OCI-LY3 (cell line): ENCODE measurements at regions not wholly inside any gene's neighbourhood (a gene's known extent, or its start where the extent isn't known, plus 50 kb on each side); places are given as distances from the start of the nearest gene placed in this dataset.
A peak's percentile ranks its signal among the peaks of the same experiment; 100 is the strongest.
"Not testable (repeated sequence)": the region's sequence is repeated elsewhere in the genome, so short reads cannot be mapped to it uniquely, and the experiment has no call there.

Source experiments
- CTCF ChIP-seq: fragments of 200-600, 300-600 bp; sonication (generic); IDR thresholded peaks from 2 replicates; pipeline ENCODE4 v1.5.1; 2014; ENCODE audit warnings: antibody characterized with exemption, low read length, low read depth
- EZH2phosphoT487 ChIP-seq: fragments of 200-600 bp; shearing (Covaris generic); IDR thresholded peaks from 2 replicates; pipeline ENCODE4 v1.6.1; 2018; ENCODE audit warnings: antibody characterized with exemption, mixed run types, low read depth

GRCh38 chr9:42534984-42535325, 351.5 kb downstream of the SPATA31A6 start:
- TF ChIP-seq CTCF = peak; percentile 56
- not testable (repeated sequence) for TF ChIP-seq EZH2phosphoT487
